ENCODE measurements at regions not wholly inside any gene's neighbourhood (a gene's known extent, or its start where the extent isn't known, plus 50 kb on each side); places are given as distances from the start of the nearest gene placed in this dataset.

DNA sequence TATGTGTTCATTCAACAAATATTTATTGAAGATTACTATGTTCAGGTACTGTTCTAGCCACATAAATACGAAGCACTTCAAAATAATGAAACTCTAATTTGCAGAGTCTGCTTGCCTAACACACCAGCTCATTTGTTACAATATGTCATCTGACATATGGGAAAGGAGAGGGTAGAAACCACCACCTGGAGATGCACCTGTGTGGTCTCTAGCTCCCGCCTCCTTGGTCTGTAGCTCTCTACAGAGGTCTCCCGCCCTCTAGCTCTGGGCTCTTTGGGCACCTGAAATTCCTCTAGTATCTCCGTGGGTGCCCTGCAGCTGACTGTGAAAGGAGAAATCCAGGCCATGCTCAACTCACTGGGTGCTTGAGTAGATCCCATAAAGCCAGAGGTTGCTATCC lies 51.4 kb upstream of the DBX1 start:
- H3K4me3 ChIP-seq: no peak overlapping the region
- H3K9me3 ChIP-seq: no peaks in the 10 kb centered on the region
- no peaks in the 10 kb centered on the region for H3K36me3 ChIP-seq
- no peaks in the 10 kb centered on the region for H3K27me3 ChIP-seq
- DNase-seq: no peak
